GM21737 (cell line): ENCODE measurements at regions not wholly inside any gene's neighbourhood (a gene's known extent, or its start where the extent isn't known, plus 50 kb on each side); places are given as distances from the start of the nearest gene placed in this dataset.

Experiments used
- ATAC-seq: cut with Tn5 transposase; IDR thresholded peaks from one replicate; pipeline ENCODE4 v1.9.1; 2021; ENCODE audit warnings: mild to moderate bottlenecking, moderate library complexity; ENCODE audit not compliant: unreplicated experiment

GRCh38 chr22:48880749-48881148 lies 946.9 kb downstream of the BRD1 start:
- ATAC-seq: no peak

GRCh38 chr22:48876951-48877350 lies 950.7 kb downstream of the BRD1 start:
- ATAC-seq: no peak

GRCh38 chr22:48874956-48875355 lies 952.7 kb downstream of the BRD1 start:
- ATAC-seq: no peak

- no peak for ATAC-seq
These were observed 954.5 kb downstream of the BRD1 start for GRCh38 chr22:48873191-48873520.

GRCh38 chr22:48872271-48873190 lies 955.1 kb downstream of the BRD1 start:
- no peak for ATAC-seq

- no peak for ATAC-seq
These were observed 956.4 kb downstream of the BRD1 start for GRCh38 chr22:48871176-48871840.

GRCh38 chr22:48870436-48870835 lies 957.2 kb downstream of the BRD1 start:
- no peak for ATAC-seq

GRCh38 chr22:48869788-48870187 lies 957.9 kb downstream of the BRD1 start:
- no peak for ATAC-seq

GRCh38 chr22:48869161-48869560 lies 958.5 kb downstream of the BRD1 start:
- ATAC-seq: no peak

- no peak for ATAC-seq
These were observed 959.1 kb downstream of the BRD1 start for GRCh38 chr22:48868554-48868953.

GRCh38 chr22:48867891-48868290 lies 959.8 kb downstream of the BRD1 start:
- no peak for ATAC-seq

GRCh38 chr22:48866906-48867681 lies 960.6 kb downstream of the BRD1 start:
- no peak for ATAC-seq

GRCh38 chr22:48864748-48865147 lies 962.9 kb downstream of the BRD1 start:
- no peak for ATAC-seq

GRCh38 chr22:48863965-48864528 lies 963.6 kb downstream of the BRD1 start:
- ATAC-seq: no peak

GRCh38 chr22:48860557-48860956 lies 967.1 kb downstream of the BRD1 start:
- ATAC-seq: no peak

- ATAC-seq: no peak
These were observed 968.8 kb downstream of the BRD1 start for GRCh38 chr22:48858856-48859255.

GRCh38 chr22:48858121-48858520 lies 969.6 kb downstream of the BRD1 start:
- no peak for ATAC-seq

- ATAC-seq: no peak
These were observed 970.4 kb downstream of the BRD1 start for GRCh38 chr22:48857202-48857805.

GRCh38 chr22:48856308-48856615 lies 971.4 kb downstream of the BRD1 start:
- ATAC-seq: no peak

GRCh38 chr22:48855593-48856307 lies 971.9 kb downstream of the BRD1 start:
- ATAC-seq: no peak
